ENCODE measurements at regions not wholly inside any gene's neighbourhood (a gene's known extent, or its start where the extent isn't known, plus 50 kb on each side); places are given as distances from the start of the nearest gene placed in this dataset.
"Not testable (repeated sequence)": the region's sequence is repeated elsewhere in the genome, so short reads cannot be mapped to it uniquely, and the experiment has no call there.

DNA sequence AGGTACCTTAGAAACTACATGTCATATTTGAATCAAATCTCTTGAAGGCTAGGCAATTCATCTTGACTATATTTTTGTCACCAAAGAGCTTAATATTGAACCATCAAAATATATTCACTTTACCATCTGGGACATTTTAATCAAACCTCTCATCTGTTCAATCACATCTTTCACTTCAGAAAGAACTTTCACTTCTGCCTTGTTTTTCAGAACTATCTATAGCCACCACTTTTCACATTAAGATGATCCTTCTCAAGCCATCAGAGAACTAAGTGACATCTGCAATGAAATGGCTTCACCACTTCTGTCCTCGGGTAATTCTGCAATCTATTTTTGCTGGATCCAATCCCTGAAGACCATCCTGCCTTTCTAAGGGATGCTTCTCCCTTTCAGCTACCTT lies 57.8 kb downstream of the OR2B2 start:
- DNase-seq (ENCODE audit: low read depth in 4 of 4, low spot score in 3 of 4) = no peak

DNA sequence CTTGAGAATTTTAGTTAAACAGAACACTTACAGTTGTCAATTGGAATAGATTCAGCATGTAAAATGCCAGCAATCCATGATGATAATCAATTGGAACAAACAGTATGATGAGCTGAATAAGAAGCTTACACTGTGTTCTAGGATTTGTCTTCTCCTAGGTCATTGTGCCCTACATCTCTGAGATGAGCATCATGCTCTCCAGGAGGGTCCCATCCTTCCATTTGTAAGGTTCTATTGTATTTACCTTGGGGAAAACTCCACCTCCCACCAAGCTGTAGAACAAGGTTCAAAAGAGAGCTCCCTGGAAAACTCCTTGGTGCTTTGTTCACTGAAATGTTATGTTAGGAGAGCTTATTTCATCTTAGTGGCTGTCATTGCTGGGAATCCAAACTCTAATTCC lies 60.8 kb downstream of the OR2B2 start:
- DNase-seq (ENCODE audit: low read depth in 4 of 4, low spot score in 3 of 4) = no peak

DNA sequence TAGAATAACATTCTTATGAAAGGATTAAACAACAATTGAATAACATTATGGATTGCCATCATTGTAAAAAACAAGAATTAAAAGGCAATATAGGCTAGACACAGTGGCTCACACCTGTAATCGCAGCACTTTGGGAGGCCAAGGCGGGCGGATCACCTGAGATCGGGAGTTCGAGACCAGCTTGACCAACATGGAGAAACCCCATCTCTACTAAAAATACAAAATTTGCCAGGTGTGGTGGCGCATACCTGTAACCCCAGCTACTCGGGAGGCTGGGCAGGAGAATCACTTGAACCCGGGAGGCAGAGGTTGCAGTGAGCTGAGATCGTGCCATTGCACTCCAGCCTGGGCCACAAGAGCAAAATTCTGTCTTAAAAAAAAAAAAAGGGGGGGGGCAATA lies 63.2 kb downstream of the OR2B2 start:
- DNase-seq (ENCODE audit: low read depth in 4 of 4, low spot score in 3 of 4) = not testable (repeated sequence)

DNA sequence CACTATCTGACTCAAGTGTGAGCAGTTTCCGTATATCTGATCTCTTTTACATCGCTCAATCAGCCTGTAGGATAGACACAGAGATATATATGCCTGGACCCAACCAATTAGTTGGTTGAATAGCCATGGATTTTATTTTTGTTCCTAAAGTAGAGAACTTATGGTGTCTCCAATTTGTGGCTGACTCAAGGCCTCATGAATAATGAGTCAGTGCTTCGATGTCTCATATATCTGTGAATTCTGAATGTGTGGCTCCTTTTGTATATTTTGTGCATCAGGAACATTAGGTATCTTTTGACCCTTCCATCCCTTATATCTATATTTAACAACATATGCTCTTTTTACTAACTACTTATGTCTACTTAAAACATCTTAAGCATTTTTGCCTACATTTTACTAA lies 64.5 kb downstream of the OR2B2 start:
- no peak for DNase-seq (ENCODE audit: low read depth in 4 of 4, low spot score in 3 of 4)

DNA sequence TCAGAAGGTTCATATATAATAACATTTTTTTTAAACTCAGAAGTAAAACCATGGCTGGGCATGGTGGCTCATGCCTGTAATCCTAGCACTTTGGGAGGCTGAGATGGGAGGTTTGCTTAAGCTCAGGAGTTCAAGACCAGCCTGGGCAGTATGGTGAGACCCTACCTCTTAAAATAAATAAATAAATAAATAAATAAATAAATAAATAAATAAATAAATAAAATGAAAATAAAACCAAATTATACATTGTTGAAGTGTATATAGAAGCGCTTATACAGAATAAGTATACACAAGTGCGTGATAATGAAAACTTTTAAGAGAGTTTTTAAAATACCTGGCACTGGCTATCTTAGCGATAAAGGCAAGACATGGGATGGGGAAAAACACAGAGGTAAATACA lies 71.6 kb downstream of the OR2B2 start:
- no peak for DNase-seq (ENCODE audit: low read depth in 4 of 4, low spot score in 3 of 4)

DNA sequence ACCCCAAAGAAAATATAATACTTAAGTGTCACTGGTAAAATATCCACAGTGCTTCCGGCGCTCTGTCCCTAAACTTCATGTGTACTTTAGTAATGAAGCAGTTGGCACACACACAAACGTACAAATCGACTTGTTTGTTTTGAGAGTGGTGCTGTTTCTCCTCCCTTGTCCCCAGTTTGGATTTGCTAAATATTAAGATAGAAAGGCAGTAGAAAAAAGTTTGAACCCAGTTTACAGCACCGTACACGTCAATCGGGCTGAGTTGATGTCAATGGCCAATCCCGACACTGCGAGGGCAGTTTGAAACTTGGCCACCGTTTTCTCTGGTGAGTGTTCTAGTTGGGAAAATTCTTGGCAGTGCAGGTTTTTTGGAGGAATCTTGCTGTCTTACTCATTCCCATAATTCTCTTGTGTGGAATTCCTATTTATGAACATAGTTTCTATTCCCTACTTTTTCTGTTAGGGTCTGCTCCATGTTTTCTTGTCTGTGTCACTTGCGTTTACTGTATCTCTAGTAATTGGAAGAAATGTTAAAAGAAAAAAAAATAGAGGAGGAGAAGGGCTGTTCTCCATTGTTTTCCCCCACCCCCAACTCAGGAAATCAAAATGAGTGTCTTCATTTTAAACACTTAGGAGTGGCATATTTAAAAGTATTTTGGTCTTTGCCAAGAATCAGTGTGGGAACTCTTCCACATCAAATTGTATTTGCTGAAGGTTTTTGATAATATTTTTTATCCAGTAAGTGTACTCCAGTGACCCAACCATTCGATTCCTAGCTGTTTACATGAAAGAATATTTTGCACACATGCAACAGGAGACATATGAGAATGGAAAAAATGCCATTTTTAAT lies 72.3 kb downstream of the OR2B2 start:
- DNase-seq (ENCODE audit: low read depth in 4 of 4, low spot score in 3 of 4) = no peak

DNA sequence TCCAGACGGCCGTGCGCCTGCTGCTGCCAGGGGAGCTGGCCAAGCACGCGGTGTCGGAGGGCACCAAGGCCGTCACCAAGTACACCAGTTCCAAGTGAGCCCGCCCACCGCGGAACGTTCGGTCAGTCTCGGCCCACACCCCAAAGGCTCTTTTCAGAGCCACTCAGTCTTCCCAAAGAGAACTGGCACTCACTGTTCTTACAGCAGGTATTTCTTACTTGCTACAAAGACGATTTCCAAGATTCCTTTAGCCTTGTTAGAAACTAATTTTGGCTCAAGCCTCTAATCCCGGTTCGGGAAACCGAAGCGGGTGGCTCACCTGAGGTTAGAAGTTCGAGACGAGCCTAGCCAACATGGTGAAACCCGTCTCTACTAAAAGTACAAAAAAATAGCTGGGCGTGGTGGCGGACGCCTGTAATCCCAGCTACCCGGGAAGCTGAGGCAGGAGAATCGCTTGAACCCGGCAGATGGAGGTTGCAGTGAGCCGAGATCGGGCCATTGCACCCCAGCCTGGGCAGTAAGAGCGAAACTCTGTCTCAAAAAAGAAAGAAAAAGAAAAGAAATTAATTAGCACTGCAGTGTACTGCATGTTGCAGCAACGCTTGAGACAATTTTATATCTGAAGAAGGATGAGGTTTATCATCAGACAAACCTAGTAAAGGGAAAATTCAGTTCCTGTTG lies 73.1 kb downstream of the OR2B2 start:
- DNase-seq (ENCODE audit: low read depth in 4 of 4, low spot score in 3 of 4) = no peak

DNA sequence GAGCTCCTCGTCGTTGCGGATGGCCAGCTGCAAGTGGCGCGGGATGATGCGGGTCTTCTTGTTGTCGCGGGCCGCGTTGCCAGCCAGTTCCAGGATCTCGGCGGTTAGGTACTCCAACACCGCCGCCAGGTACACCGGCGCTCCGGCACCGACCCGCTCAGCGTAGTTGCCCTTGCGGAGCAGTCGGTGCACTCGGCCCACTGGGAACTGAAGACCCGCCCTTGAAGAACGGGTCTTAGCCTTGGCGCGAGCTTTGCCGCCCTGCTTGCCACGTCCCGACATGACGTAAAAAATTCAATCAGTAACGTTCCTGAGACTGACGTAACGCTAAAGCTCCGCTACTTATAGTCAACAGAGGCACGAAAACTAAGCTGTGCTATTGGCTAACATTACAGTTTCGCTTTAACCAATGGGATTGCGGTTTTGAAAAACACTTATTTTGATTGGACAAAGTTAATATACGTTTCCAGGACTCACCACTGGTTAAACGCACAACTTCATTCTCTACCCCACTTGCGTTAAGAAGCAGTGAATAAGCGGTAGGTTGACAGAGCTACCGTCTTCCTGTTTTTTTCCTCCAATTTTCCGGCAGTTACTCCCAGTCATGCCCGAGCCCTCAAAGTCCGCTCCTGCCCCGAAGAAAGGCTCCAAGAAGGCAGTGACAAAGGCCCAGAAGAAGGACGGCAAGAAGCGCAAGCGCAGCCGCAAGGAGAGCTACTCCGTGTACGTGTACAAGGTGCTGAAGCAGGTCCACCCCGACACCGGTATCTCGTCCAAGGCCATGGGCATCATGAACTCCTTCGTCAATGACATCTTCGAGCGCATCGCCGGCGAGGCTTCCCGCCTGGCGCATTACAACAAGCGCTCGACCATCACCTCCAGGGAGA lies 73.9 kb downstream of the OR2B2 start:
- DNase-seq (ENCODE audit: low read depth in 4 of 4, low spot score in 3 of 4) = peak; percentile 99 to 100 (median 99)

DNA sequence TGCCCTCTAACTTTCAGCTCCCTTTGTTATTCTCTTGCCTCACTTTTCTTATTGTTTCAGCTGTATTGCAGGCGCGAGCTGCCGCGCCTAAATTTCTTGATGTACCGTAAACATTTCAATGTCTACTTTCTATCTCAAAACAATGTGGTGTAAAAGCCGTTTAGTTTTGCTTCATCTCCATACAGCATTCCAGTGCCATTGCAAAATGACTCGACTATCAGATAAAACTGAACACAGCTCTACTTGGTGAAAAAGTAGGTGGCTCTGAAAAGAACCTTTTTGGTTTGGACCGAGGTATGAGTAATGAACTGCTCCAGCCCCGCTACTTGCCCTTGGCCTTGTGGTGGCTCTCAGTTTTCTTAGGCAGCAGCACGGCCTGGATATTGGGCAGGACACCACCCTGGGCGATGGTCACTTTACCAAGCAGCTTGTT lies 74.6 kb downstream of the OR2B2 start:
- DNase-seq (ENCODE audit: low read depth in 4 of 4, low spot score in 3 of 4) = no peak

DNA sequence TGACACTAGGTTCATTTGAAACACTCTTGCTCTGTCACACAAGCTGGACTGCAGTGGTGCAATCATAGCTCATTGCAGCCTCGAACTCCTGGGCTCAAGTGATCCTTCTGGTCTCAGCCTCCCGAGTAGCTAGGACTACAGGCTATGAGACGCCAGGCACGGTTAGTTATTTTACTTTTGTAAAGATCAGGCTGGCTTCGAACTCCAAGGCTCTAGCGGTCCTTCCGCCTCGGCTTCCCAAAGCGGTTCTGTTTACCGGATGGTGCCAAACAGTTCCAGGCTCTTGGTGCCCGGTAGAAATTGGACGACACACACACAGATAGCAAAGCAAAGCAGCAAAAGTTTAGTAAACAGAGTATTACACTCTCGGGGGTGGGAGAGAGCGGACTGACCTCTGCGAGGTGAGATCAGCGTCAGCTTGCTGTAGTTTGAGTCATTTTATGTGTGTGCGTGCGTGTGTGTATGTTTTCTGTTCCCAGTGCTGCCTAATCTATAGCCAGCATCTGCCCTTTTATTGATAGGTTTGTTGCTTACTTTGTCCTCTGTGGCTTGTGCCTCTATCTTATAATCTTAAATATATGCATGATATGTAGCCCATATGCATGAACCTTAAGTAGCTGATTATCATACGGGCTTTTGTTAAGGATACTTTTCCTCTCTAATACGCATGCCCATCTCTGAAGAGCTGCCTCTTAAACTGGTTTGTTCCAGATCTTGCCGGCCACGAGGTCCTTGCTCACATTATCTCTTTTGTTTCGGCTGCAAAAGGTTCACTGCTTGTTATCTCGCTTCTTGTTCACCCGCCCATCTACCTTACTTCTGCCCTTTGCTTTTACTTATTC lies 75.2 kb downstream of the OR2B2 start:
- peak in 2 of 4 donors; percentile 72 to 78 for DNase-seq (ENCODE audit: low read depth in 4 of 4, low spot score in 3 of 4)

DNA sequence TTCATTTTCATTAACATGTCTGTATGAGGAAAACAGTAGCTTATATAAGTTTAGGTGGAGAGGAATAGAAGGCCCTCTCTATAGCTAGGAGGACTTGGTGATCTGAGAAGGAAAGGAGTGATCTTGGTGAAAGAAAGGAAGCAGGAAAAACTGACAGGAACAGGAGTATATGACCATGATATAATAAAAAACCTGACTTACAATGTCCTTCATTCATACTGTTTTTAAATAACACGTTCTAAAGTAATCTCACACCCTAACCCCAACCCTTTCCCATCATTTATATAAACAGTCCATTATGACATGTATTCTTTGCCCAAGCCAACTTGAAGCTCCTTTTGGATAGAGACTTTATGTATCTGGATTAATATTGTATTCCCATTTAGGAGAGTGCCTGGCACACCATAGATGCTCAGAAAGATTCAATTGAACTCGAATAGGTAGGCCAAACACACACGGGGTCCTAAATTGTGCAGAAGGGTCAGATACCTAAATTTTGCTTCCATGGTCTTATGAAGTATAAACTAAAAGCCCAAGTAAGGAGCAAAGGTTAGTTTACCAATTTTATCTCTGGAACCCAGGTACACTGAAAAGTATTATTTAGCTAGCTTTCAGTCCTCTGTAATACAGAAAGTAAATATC lies 75.9 kb downstream of the OR2B2 start:
- DNase-seq (ENCODE audit: low read depth in 4 of 4, low spot score in 3 of 4) = no peak

DNA sequence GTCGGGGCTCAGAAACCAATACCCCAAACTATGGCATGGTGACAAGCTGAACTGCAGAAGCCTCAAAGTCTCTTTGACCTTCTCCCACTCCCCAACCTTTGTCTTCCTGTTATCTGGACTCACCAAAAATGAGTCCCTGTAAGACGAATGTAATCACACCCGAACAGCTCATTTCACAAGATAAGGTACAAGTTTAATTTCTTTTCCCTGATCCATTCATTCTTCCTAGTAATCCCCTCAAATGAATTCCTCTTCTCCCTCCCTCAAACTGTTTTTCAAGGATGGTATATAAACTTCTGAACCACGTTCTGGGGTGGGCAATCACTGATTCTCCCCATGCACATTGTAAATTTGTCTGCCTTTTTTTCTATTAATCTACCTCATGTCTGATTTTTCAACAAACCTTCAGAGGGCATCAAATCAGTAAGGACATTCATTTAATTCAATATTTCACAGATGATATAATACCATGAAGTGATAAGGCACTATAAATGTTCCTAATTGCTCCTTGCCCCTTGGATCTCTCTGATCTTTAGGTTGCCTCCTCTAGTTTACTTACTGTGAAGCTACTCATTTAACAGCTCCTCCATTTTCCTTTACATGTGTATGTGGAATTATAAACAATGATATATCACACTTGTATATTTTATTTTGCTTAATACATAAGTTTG lies 77.2 kb downstream of the OR2B2 start:
- no peak for DNase-seq (ENCODE audit: low read depth in 4 of 4, low spot score in 3 of 4)

DNA sequence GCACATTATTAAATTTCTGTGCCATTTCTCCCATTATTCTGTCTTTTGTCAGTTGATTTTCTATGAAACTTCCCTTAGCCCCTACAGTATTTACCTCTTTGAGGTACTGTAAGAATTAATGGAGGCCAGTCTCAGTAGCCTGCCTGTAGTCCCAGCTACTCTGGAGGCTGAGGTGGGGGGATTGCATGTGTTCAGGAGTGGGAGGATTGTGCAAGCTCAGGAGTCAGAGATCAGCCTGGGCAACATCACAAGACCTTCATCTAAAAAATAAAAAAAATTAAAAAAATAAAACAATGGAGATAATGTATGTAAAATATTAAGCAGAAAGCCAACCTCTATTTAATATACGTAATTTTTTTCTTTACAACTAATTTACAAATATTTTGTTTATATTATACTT lies 77.8 kb downstream of the OR2B2 start:
- no peak for DNase-seq (ENCODE audit: low read depth in 4 of 4, low spot score in 3 of 4)

DNA sequence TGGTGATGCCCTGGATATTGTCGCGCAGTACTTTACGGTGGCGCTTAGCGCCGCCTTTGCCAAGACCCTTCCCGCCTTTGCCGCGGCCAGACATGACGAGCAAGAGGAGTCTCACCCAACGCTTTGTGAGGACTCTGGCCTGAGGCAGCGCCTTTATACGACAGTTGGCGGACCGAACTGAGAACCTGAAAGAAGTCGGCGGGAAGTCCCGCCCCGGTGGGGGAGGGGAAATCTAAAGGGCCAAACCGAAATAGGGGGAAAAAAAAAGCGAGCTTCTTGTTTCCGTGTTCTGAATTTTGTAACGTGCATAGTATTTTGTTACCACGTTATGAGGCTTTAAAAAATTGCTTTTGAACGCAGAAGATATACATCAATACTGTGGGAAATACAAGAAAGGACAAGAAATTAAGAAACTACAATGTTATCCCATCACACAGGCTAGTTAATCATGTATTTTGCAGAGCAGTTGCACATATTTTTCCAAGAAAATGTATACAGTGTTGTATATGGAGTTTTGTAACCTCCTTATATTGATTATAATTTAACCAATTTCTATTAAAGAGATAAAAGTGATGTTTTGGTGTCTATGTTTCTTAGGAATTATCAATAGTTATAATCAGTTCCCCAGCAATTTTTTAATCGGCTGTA lies 80.6 kb downstream of the OR2B2 start:
- DNase-seq (ENCODE audit: low read depth in 4 of 4, low spot score in 3 of 4) = not testable (repeated sequence)

DNA sequence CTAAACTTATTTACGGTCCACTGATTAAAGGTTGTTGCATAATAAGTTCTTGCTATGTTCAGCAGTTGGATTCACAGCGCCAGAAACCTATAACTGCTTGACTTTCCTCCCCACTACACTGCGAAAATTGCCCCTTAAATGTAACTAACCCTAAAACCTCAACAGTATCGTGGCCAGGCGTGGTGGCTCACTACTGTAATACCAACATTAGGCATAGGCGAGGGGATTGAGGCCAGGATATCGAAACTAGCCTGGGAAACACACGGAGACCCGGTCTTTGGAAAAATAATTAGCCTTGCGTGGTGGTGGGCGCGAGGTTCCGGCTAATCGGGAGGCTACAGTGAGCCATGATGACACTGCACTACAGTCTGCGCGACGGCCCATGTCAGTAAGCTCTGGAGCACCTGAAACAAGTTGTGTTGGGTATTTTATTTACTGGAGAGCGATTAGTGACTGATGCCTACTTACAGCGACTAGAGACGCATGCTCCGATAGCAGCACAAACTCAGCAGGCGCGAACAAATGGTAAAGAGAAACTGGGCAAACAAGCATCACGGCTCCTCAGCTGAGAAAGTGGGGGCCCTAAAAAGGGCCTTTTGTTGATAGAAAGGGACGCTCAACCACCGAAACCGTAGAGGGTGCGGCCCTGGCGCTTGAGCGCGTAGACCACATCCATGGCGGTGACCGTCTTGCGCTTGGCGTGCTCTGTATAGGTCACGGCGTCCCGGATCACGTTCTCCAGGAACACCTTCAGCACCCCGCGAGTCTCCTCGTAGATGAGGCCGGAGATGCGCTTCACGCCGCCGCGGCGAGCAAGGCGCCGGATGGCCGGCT lies 81.4 kb downstream of the OR2B2 start:
- not testable (repeated sequence) for DNase-seq (ENCODE audit: low read depth in 4 of 4, low spot score in 3 of 4)

DNA sequence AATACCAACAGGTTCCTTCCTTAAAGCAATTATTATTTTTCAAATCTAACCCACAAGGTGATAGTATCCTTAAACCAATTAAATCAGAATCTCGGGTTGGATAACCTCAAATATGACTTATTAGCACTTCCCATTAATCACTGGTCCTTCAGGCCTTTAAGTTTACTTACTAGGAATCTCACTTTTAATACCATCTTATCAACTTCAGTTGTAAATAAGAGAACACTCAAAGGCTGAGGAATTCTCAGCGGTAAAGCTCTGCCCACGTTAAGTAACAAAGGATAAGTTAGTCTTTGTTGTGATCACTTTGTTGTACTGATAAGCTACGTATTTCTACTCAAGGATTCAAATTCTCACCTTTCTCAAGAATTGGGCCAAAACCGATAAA lies 82.0 kb downstream of the OR2B2 start:
- DNase-seq (ENCODE audit: low read depth in 4 of 4, low spot score in 3 of 4) = no peak

DNA sequence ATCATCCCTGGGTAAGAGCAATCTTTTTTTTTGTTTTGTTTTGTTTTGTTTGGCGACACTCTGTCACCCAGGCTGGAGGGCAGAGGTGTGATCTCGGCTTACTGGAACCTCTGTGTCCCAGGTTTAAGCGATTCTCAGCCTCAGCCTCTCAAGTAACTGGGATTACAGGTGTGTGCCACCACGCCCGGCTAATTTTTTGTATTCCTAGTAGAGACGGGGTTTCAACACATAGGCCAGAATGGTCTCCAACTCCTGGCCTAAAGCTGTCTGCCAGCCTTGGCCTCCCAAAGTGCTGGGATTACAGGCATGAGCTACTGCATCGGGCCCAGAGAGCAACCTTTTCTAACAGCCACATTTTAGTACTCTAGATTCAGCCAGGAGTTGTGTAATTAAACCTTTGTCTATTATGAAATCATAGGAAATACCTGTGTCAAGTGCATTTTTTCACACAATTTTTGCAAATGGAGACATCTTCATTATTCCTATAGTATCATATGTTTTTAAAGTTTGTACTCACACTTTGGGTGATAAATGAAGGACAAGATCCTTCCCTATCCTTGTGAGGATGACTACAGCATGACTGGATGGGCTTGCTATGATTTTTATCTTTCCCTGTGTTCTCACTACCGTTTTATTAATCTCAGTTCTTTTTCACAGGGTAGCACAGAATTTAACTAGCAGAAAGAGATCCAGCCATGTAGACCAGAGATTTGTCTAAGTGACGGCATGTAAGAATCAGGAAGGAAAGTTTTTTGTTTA lies 82.6 kb downstream of the OR2B2 start:
- no peak for DNase-seq (ENCODE audit: low read depth in 4 of 4, low spot score in 3 of 4)

All from left renal pelvis (tissue), 4 donors.